Panc1 (cell line): ENCODE measurements at regions not wholly inside any gene's neighbourhood (a gene's known extent, or its start where the extent isn't known, plus 50 kb on each side); places are given as distances from the start of the nearest gene placed in this dataset.

Experiments used
- ATAC-seq: fragments of 200-7000 bp; cut with Tn5 transposase; 2 replicates; pipeline ENCODE4 v1.9.1; 2020; ENCODE audit warnings: mild to moderate bottlenecking, moderate library complexity
- BruUV-seq: library from RNA; stranded (reverse); fragments of 400-500 nt; replicated peaks from 2 replicates; lab custom pipeline; 2021; lab: Mats Ljungman, UMichigan
- CTCF ChIA-PET: fragments of 300-600 bp; sonication (Branson Sonifier 250); formaldehyde crosslinking; loops from one replicate; lab custom pipeline; 2022; ENCODE audit warnings: antibody characterized with exemption; lab: Charles Lee
- POLR2A ChIA-PET: fragments of 300-600 bp; sonication (Branson Sonifier 250); formaldehyde crosslinking; loops from one replicate; lab custom pipeline; 2022; ENCODE audit warnings: antibody characterized with exemption; lab: Charles Lee
- DNase-seq: peaks from one replicate; pipeline ENCODE4 v3.0.0-alpha.2; 2010; ENCODE audit warnings: low read depth, low spot score
- H3K27ac ChIP-seq: 2 replicates; pipeline ENCODE4 v1.5.1; 2011; ENCODE audit warnings: mild to moderate bottlenecking, low read length, inconsistent platforms
- H3K27me3 ChIP-seq: fragments of 200-500 bp; sonication (Bioruptor generic); 2 replicates; pipeline ENCODE4 v1.6.0; 2014; ENCODE audit warnings: low read length, inconsistent platforms; ENCODE audit not compliant: control insufficient read depth, insufficient read depth
- H3K36me3 ChIP-seq: fragments of 200-500 bp; sonication (Bioruptor generic); 2 replicates; pipeline ENCODE4 v1.5.1; 2014; ENCODE audit warnings: inconsistent platforms, mild to moderate bottlenecking, low read length, moderate library complexity; ENCODE audit not compliant: control insufficient read depth, insufficient read depth
- H3K4me1 ChIP-seq: 2 replicates; pipeline ENCODE4 v1.5.1; 2011; ENCODE audit warnings: inconsistent platforms, mild to moderate bottlenecking, low read length, moderate library complexity; ENCODE audit not compliant: control insufficient read depth, insufficient read depth
- H3K4me3 ChIP-seq, 2 experiments: 2 replicates each; pipeline ENCODE4 v1.5.1; 2011 to 2012; ENCODE audit warnings: low read depth in 2 of 2, low read length in 2 of 2, mild to moderate bottlenecking in 2 of 2, inconsistent platforms in 1 of 2, moderate library complexity in 1 of 2
- H3K9me3 ChIP-seq: fragments of 200-500 bp; sonication (Bioruptor generic); 2 replicates; pipeline ENCODE4 v1.5.1; 2014; ENCODE audit warnings: low read depth, mild to moderate bottlenecking, inconsistent platforms, low read length, moderate library complexity; ENCODE audit not compliant: control insufficient read depth, insufficient read depth
- POLR2AphosphoS5 ChIP-seq: IDR thresholded peaks from 2 replicates; pipeline ENCODE4 v1.6.1; 2012; ENCODE audit warnings: mild to moderate bottlenecking, low read depth, low read length, moderate library complexity
- REST ChIP-seq, 2 experiments: IDR thresholded peaks; 2 replicates each; pipeline ENCODE4 v1.6.1; 2011 to 2012; ENCODE audit warnings: low read depth in 2 of 2, control low read depth in 1 of 2, low read length in 1 of 2, mild to moderate bottlenecking in 1 of 2, moderate library complexity in 1 of 2; ENCODE audit not compliant: insufficient read depth in 1 of 2
- SIN3A ChIP-seq: IDR thresholded peaks from 2 replicates; pipeline ENCODE4 v1.6.1; 2012; ENCODE audit warnings: low read depth, mild to moderate bottlenecking, low read length, moderate library complexity, borderline replicate concordance; ENCODE audit not compliant: insufficient read depth
- TCF7L2 ChIP-seq: IDR thresholded peaks from 2 replicates; pipeline ENCODE4 v1.6.1; 2011; ENCODE audit warnings: mild to moderate bottlenecking, low read depth, low read length, inconsistent platforms
- in situ Hi-C: cut with HindIII; loops from 2 replicates; pipeline ENCODE4 v1.10.0; 2016; ENCODE audit warnings: low sequenced_read_pairs, low pct_unique_long_range_greater_than_20kb
- intact Hi-C: fragments of 100-400 bp; cut with micrococcal nuclease; formaldehyde crosslinking; loops from one replicate; pipeline ENCODE4 v1.10.0; 2022; ENCODE audit not compliant: unreplicated experiment
- TF ChIP-seq, protein P1 (sequence below): fragments of 450-650 bp; IDR thresholded peaks from 2 replicates; pipeline ENCODE4 v1.5.1; 2017; ENCODE audit warnings: mild to moderate bottlenecking

GRCh38 chr6:105733556-105734162 is 330.8 kb upstream of the PREP start:
- no peaks in the 10 kb centered on the region for H3K27me3 ChIP-seq
- ChIA-PET CTCF (no interaction called here), POLR2A (no interaction called here)
- no peaks in the 10 kb centered on the region for H3K4me1 ChIP-seq
- no peak overlapping the region; the same call in 1 of the 2 replicates for H3K27ac ChIP-seq
- H3K4me3 ChIP-seq: no peak overlapping the region
- in situ Hi-C loops: no loop called here
- BruUV-seq: no TSS peak
- intact Hi-C loops: loop anchor here (5.0 to 10.0 kb wide), 2 partner anchors 301 to 351 kb away; partner anchors contain the start of gene PRDM1
- no peaks in the 10 kb centered on the region for H3K9me3 ChIP-seq
- ATAC-seq (no peak), DNase-seq (no peak)
- TF ChIP-seq TCF7L2: no peak
- TF ChIP-seq, protein P1, sequence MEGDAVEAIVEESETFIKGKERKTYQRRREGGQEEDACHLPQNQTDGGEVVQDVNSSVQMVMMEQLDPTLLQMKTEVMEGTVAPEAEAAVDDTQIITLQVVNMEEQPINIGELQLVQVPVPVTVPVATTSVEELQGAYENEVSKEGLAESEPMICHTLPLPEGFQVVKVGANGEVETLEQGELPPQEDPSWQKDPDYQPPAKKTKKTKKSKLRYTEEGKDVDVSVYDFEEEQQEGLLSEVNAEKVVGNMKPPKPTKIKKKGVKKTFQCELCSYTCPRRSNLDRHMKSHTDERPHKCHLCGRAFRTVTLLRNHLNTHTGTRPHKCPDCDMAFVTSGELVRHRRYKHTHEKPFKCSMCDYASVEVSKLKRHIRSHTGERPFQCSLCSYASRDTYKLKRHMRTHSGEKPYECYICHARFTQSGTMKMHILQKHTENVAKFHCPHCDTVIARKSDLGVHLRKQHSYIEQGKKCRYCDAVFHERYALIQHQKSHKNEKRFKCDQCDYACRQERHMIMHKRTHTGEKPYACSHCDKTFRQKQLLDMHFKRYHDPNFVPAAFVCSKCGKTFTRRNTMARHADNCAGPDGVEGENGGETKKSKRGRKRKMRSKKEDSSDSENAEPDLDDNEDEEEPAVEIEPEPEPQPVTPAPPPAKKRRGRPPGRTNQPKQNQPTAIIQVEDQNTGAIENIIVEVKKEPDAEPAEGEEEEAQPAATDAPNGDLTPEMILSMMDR: peak; percentile 64; the same call in 1 of the 2 replicates
- no peaks in the 10 kb centered on the region for H3K36me3 ChIP-seq

GRCh38 chr6:105728995-105729394 is 326.1 kb upstream of the PREP start:
- H3K4me3 ChIP-seq: no peak overlapping the region
- in situ Hi-C loops: no loop called here
- no TSS peak for BruUV-seq
- H3K4me1 ChIP-seq: no peaks in the 10 kb centered on the region
- intact Hi-C loops: no loop called here
- H3K9me3 ChIP-seq: no peaks in the 10 kb centered on the region
- no peaks in the 10 kb centered on the region for H3K27me3 ChIP-seq
- TF ChIP-seq REST (IDR thresholded peaks at IDR 0.05; ENCODE audit: insufficient read depth in 1 of 2, low read depth in 2 of 2, low read length in 1 of 2) (no peak), TCF7L2 (no peak), SIN3A (no peak), POLR2AphosphoS5 (no peak)
- TF ChIP-seq, protein P1: no peak
- no peak for ATAC-seq
- CTCF ChIA-PET: no interaction called here
- no peak for DNase-seq
- no peaks in the 10 kb centered on the region for H3K36me3 ChIP-seq
- POLR2A ChIA-PET: no interaction called here
- no peak overlapping the region for H3K27ac ChIP-seq
